ENCODE measurements at regions not wholly inside any gene's neighbourhood (a gene's known extent, or its start where the extent isn't known, plus 50 kb on each side); places are given as distances from the start of the nearest gene placed in this dataset.

DNA sequence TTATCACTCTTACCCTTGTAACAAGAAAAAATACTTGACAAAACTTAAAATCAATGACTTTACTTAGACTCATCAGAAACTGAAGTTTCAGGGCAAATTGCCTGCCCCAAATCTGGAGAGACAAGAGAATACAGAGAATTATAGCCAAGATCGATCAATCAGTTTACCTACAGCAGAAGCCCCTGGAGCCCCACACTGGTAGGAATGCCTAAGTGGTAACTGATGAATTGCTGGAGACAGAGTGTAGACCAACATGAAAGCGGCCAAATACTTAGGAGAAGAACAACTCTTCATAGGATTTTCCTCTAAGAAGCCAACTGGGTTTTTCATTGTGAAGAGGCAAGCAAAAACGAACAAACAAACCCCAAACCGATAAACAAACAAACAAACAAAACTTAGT lies 1430.0 kb downstream of the EFNB2 start:
- Histone ChIP-seq H3K4me3 (ENCODE audit: insufficient read depth, low read length) (no peak overlapping the region), H3K4me2 (ENCODE audit: insufficient read depth, low read length) (no peak overlapping the region)
- TF ChIP-seq, protein P1, sequence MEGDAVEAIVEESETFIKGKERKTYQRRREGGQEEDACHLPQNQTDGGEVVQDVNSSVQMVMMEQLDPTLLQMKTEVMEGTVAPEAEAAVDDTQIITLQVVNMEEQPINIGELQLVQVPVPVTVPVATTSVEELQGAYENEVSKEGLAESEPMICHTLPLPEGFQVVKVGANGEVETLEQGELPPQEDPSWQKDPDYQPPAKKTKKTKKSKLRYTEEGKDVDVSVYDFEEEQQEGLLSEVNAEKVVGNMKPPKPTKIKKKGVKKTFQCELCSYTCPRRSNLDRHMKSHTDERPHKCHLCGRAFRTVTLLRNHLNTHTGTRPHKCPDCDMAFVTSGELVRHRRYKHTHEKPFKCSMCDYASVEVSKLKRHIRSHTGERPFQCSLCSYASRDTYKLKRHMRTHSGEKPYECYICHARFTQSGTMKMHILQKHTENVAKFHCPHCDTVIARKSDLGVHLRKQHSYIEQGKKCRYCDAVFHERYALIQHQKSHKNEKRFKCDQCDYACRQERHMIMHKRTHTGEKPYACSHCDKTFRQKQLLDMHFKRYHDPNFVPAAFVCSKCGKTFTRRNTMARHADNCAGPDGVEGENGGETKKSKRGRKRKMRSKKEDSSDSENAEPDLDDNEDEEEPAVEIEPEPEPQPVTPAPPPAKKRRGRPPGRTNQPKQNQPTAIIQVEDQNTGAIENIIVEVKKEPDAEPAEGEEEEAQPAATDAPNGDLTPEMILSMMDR (IDR thresholded peaks at IDR 0.05; ENCODE audit: extremely low read depth, low read depth, low read length): no peak

DNA sequence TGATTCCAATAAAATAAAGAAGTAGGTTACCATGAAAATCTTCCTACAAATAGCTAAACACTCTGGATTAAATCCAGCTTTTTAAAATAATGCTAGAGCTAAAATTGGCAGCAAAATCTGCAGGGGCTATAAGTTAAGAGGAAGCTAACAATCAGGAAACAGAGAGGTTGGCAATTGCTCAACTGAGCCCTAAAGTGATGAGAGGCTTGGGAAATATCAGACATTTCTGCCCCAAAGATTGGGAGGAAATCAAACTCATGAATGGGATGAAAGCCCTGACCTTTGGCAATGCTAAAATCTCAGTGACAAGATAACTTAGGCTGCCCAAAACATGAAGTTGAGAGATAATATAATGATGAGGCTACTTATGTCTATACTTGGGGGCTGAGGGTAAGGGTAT lies 1437.9 kb downstream of the EFNB2 start:
- no peaks in the 10 kb centered on the region for H4K20me1 ChIP-seq (ENCODE audit: insufficient read depth, low read length)
- H3K9me3 ChIP-seq (ENCODE audit: low read depth, low read length): no peaks in the 10 kb centered on the region
- H3K79me2 ChIP-seq (ENCODE audit: insufficient read depth, low read length): no peaks in the 10 kb centered on the region
- TF ChIP-seq, protein P1 (IDR thresholded peaks at IDR 0.05; ENCODE audit: extremely low read depth, low read depth, low read length): no peak
- H3K27me3 ChIP-seq (ENCODE audit: insufficient read depth, low read length): no peaks in the 10 kb centered on the region
- no peaks in the 10 kb centered on the region for H3K36me3 ChIP-seq (ENCODE audit: insufficient read depth, low read length)
- H3K27ac ChIP-seq (ENCODE audit: low read depth, low read length): no peak overlapping the region
- no peak overlapping the region for H2AFZ ChIP-seq (ENCODE audit: low read length)
- no peaks in the 10 kb centered on the region for H3K4me1 ChIP-seq (ENCODE audit: insufficient read depth, low read length)
- DNase-seq (ENCODE audit: insufficient read length, low spot score, missing footprints): no peak
- no peak overlapping the region for H3K4me3 ChIP-seq (ENCODE audit: insufficient read depth, low read length)
- H3K4me2 ChIP-seq (ENCODE audit: insufficient read depth, low read length): no peak overlapping the region

More for the DNA sequence above, 1430.0 kb downstream of the EFNB2 start:
- H3K27ac ChIP-seq (ENCODE audit: low read depth, low read length): no peak overlapping the region
- no peaks in the 10 kb centered on the region for H3K4me1 ChIP-seq (ENCODE audit: insufficient read depth, low read length)
- H2AFZ ChIP-seq (ENCODE audit: low read length): no peak overlapping the region
- no peaks in the 10 kb centered on the region for H3K79me2 ChIP-seq (ENCODE audit: insufficient read depth, low read length)
- no peaks in the 10 kb centered on the region for H4K20me1 ChIP-seq (ENCODE audit: insufficient read depth, low read length)
- H3K36me3 ChIP-seq (ENCODE audit: insufficient read depth, low read length): no peaks in the 10 kb centered on the region
- no peaks in the 10 kb centered on the region for H3K9me3 ChIP-seq (ENCODE audit: low read depth, low read length)
- H3K27me3 ChIP-seq (ENCODE audit: insufficient read depth, low read length): no peaks in the 10 kb centered on the region
- DNase-seq (ENCODE audit: insufficient read length, low spot score, missing footprints): no peak

DNA sequence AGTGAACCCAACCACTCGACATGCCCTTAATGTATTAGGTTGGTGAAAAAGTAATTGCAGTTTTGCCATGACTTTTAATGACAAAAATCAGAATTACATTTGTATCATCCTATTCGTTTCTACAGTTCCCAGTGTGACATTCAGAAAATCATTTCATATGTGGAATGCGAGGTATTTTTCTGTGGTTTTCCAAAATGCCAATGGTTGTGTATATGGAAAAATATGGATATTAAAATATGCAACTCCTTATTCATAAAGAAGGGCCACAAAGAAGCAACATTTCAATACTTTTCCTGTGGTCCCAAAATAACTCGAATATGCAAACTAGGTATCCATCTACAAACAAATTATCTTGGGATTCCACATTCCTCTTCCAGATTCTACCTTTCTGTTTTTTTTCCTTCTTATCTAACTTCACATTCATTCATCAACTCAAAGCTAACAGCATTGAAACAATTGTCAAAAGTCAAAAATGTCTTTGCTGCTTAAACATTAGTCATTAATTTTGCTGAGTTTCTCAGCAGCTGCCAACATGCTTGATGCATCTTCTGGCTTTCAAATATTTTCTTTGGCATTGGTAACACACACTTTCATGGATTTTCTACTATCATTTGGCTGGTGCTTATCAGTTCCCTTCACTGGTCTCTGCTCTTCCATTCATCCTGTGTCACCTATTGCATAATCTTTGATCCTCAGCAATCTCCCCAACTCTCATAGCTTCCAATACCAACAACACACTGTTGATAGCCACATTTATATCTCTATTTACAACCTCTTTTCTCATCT lies 1445.4 kb downstream of the EFNB2 start:
- TF ChIP-seq, protein P1 (IDR thresholded peaks at IDR 0.05; ENCODE audit: extremely low read depth, low read depth, low read length): no peak
- H3K36me3 ChIP-seq (ENCODE audit: insufficient read depth, low read length): no peaks in the 10 kb centered on the region
- no peak overlapping the region for H3K27ac ChIP-seq (ENCODE audit: low read depth, low read length)
- no peaks in the 10 kb centered on the region for H4K20me1 ChIP-seq (ENCODE audit: insufficient read depth, low read length)
- H3K4me3 ChIP-seq (ENCODE audit: insufficient read depth, low read length): no peak overlapping the region
- peak; percentile 15 for DNase-seq (ENCODE audit: insufficient read length, low spot score, missing footprints)
- no peaks in the 10 kb centered on the region for H3K27me3 ChIP-seq (ENCODE audit: insufficient read depth, low read length)
- H3K9me3 ChIP-seq (ENCODE audit: low read depth, low read length): no peaks in the 10 kb centered on the region
- no peaks in the 10 kb centered on the region for H3K4me1 ChIP-seq (ENCODE audit: insufficient read depth, low read length)
- no peak overlapping the region for H2AFZ ChIP-seq (ENCODE audit: low read length)
- H3K4me2 ChIP-seq (ENCODE audit: insufficient read depth, low read length): no peak overlapping the region
- no peaks in the 10 kb centered on the region for H3K79me2 ChIP-seq (ENCODE audit: insufficient read depth, low read length)

DNA sequence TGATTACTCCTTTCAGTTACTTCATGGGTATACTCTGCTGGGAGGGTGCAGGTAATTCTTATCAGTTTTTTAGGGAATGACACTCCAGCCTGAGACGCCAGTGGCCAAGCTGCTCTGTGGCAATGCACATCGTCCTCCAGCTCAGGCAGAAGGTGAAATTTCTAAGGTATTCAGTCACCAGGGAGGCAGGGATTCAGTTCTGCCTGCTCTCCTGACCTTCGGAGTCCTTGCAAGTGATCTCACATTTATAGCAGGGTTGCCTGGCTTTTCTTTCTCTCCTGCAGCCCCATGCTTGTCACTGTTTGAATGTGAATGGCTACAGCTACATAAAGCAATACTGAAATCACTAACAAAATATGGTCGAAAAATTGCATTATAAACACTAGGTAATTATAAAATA lies 1447.5 kb downstream of the EFNB2 start:
- no peak for DNase-seq (ENCODE audit: insufficient read length, low spot score, missing footprints)
- no peaks in the 10 kb centered on the region for H3K27me3 ChIP-seq (ENCODE audit: insufficient read depth, low read length)
- no peaks in the 10 kb centered on the region for H4K20me1 ChIP-seq (ENCODE audit: insufficient read depth, low read length)
- no peak overlapping the region for H2AFZ ChIP-seq (ENCODE audit: low read length)
- TF ChIP-seq, protein P1 (IDR thresholded peaks at IDR 0.05; ENCODE audit: extremely low read depth, low read depth, low read length): no peak
- no peak overlapping the region for H3K4me3 ChIP-seq (ENCODE audit: insufficient read depth, low read length)
- H3K4me2 ChIP-seq (ENCODE audit: insufficient read depth, low read length): no peak overlapping the region
- H3K9me3 ChIP-seq (ENCODE audit: low read depth, low read length): no peaks in the 10 kb centered on the region
- H3K27ac ChIP-seq (ENCODE audit: low read depth, low read length): no peak overlapping the region
- no peaks in the 10 kb centered on the region for H3K79me2 ChIP-seq (ENCODE audit: insufficient read depth, low read length)
- no peaks in the 10 kb centered on the region for H3K36me3 ChIP-seq (ENCODE audit: insufficient read depth, low read length)
- H3K4me1 ChIP-seq (ENCODE audit: insufficient read depth, low read length): no peaks in the 10 kb centered on the region

Measured in osteoblast (primary cell).